UCSD-AML1 (cell line): ENCODE measurements at regions not wholly inside any gene's neighbourhood (a gene's known extent, or its start where the extent isn't known, plus 50 kb on each side); places are given as distances from the start of the nearest gene placed in this dataset.

Experiments
- DNase-seq: peaks from one replicate; lab custom pipeline; 2025; ENCODE audit not compliant: unreplicated experiment; lab: John Stamatoyannopoulos, UW

GRCh38 chr2:120826716-120827410, 91.2 kb downstream of the GLI2 start:
- no peak for DNase-seq

GRCh38 chr2:120828066-120828465, 92.4 kb downstream of the GLI2 start:
- no peak for DNase-seq

GRCh38 chr2:120828829-120829632, 93.4 kb downstream of the GLI2 start:
- DNase-seq: no peak

GRCh38 chr2:120829633-120830025, 94.0 kb downstream of the GLI2 start:
- no peak for DNase-seq

GRCh38 chr2:120830096-120830830, 94.6 kb downstream of the GLI2 start:
- DNase-seq: no peak

- no peak for DNase-seq
Observed at GRCh38 chr2:120831086-120831485, 95.4 kb downstream of the GLI2 start.

GRCh38 chr2:120831891-120832290, 96.2 kb downstream of the GLI2 start:
- no peak for DNase-seq

- DNase-seq: no peak
Observed at GRCh38 chr2:120832296-120833070, 96.8 kb downstream of the GLI2 start.

- DNase-seq: no peak
Observed at GRCh38 chr2:120833127-120833675, 97.5 kb downstream of the GLI2 start.

GRCh38 chr2:120834206-120834605, 98.5 kb downstream of the GLI2 start:
- no peak for DNase-seq

GRCh38 chr2:120836281-120836680, 100.6 kb downstream of the GLI2 start:
- no peak for DNase-seq

GRCh38 chr2:120840795-120841487, 105.3 kb downstream of the GLI2 start:
- no peak for DNase-seq

GRCh38 chr2:120842456-120843439, 107.1 kb downstream of the GLI2 start:
- DNase-seq: no peak

- no peak for DNase-seq
Observed at GRCh38 chr2:120844070-120844738, 108.5 kb downstream of the GLI2 start.

GRCh38 chr2:120845277-120845676, 109.6 kb downstream of the GLI2 start:
- no peak for DNase-seq

GRCh38 chr2:120846406-120847095, 110.9 kb downstream of the GLI2 start:
- DNase-seq: no peak

GRCh38 chr2:120847700-120848321, 112.1 kb downstream of the GLI2 start:
- no peak for DNase-seq
